NCI-H82 (cell line): ENCODE measurements at regions not wholly inside any gene's neighbourhood (a gene's known extent, or its start where the extent isn't known, plus 50 kb on each side); places are given as distances from the start of the nearest gene placed in this dataset.

Experiments
- DNase-seq: peaks from one replicate; lab custom pipeline; 2025; lab: John Stamatoyannopoulos, UW

DNA sequence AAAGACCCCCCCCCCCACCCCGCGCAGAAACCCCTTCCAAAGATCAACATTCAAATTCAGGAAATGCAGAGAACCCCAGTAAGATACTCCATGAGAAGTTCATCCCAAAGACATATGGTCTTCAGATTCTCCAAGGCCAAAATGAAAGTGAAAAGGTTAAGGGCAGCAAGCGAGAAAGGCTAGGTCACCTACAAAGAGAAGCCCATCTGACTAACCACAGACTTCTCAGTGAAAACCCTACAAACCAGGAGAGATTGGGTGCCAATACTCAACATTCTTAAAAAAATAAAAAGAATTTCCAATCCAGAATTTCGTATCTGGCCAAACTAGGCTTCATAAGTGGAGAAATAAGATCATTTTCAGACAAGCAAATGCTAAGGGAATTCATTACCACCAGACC, 175.2 kb downstream of the RND3 start:
- no peak for DNase-seq

GRCh38 chr2:150309311-150310080, 178.0 kb downstream of the RND3 start:
- no peak for DNase-seq

- no peak for DNase-seq
These were observed 180.2 kb downstream of the RND3 start for GRCh38 chr2:150307258-150307657.

DNA sequence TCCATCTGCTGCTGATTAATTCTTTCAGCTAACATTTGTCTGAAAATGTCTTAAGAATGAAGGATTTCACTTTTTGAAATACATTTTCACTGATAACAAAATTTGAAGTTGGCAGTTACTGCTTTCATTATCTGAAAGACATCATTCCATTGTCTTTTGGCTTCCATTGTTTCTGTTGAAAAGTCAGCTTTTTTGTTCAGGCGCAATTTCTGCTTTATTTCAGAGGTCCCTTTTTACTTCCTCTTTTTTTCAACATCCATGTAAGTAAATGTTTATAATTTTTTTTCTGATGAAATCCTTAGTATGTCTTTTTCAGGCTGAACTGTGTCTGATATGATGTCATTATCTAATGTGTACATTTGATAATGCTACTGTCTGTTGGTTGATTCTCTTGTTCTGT, 184.2 kb downstream of the RND3 start:
- DNase-seq = no peak

DNA sequence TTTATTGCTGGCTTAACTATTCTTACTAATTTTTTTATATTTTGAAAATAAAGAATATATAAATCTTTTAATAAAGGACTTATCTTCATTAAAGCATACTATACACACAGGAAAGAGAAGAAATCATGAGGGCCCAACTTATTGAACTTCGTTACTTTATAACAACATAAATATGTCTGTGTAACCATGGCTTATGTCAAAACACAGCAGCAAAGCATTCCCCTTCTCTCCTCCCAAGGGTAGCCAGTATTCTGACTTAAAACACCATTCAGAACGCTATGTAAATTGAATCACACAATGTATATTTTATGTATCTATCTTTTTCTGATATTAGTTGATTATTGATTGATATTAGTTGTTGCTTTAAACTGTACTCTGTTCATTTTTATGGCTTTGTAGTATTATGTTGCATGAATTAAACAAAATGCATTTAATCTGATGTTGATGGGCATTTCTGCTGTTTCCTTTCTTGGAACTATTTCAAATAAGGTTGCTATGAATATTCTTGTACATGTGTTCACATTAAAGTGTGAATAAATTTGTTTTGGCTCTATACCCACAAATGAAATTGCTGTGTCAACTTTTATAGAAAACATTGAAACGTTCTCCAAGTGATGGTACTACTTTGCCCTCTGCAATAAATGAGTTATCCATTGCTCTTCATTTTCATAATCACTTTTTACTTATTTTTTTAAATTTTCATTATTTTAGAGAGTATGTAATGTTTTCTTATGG, 188.7 kb downstream of the RND3 start:
- no peak for DNase-seq

GRCh38 chr2:150296770-150297546, 190.5 kb downstream of the RND3 start:
- no peak for DNase-seq

DNA sequence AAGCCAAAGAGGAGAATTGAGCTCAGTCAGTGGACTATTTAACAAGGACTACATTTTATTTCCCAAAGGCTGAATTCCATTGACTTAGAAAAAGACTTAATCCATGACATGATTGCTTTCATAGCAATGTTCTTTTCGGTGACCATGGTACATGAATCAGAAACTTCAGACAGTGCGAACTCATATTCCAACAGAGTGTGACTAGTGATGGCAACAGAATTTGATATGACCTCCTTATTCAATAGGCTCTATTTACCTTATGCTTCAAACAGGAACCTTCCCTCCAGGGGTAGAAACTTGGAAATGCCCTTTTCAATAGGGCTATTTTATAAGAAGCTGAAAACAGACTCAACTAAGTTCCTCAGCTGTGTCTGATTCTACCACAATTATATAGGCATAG, 191.9 kb downstream of the RND3 start:
- DNase-seq = no peak

GRCh38 chr2:150293771-150294170, 193.7 kb downstream of the RND3 start:
- DNase-seq = no peak

DNA sequence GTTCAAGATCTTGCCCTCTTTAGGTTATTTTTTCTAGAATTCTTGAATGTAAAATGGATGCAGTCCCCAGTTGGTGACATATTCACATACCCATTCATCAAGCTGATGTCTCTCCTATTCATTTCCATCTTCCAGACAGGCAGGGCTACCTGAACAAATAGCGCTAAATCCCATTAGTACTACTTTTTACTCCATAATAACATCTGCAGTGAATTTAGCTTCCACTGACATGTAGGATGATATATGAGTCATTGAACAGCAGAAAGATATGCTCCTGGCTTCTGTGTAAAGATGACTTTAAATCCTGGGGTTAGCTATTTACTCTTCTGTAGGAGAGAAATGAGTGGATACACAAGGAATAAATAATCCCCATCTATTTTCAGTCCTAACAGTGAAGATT, 194.7 kb downstream of the RND3 start:
- DNase-seq = peak; percentile 32

DNA sequence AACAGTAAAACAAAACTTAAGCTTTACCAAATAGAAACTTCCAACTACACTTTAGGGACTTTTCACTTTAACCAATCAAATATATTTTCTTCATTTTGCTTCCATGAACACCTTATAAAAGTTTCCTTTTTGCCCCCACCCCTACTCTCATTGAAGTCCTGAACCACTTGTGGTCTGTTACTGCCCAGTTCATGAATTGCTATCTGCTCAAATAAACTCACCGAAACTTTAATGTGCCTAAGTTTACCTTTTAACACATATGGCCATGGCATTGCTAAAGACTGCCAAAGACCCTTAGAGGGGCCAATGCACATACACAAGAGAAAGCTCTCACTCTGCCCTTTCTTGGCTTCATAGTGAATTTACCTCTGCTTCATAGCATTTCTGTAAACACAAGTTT, 195.3 kb downstream of the RND3 start:
- DNase-seq = no peak

DNA sequence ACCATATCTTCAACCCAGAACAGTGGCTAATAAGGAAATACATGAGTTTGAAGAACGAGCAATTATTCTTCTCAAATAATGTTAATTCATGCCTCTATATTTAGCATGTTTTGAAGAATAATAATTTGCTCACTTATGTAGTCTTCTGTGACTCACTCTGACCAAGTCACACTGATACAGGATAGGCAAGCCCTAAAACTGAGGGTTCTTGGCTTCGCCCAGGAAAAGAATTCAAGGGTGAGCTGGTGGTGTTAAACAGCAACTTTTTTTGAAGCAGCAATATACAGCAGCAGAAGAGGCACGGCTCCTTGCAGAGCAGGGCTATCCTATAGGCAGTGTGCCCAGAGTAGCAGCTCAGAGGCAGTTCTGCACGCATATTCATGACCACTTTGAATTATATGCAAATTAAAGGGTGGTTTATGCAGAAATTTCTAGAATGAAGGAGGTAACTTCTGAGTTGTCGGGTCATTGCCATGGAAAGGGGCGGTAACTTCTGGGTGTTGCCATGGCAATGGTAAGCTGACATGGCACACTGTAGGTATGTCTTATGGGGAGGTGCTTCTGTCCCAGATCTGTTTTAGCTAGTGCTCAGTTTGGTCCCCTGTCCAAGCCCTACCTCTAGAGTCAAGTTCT, 200.6 kb downstream of the RND3 start:
- no peak for DNase-seq

DNA sequence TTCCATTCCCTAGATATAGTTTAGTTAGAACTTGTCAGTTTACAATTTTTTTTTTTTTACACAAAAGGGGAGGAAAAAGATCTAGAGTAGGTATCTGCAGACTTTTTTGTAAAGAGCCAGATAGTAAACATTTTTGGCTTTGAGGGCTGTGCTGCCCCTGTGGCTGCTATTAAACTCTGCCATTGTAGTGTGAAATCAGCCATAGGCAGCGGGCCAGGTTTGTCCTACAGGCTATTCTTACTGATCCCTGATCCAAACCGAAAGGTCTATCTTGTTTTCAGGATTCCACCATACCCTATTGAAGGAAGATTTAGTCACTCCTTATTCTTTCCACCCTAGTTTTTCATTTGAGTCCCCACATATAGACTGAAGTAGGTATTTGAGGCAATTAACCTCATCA, 203.4 kb downstream of the RND3 start:
- DNase-seq = no peak

DNA sequence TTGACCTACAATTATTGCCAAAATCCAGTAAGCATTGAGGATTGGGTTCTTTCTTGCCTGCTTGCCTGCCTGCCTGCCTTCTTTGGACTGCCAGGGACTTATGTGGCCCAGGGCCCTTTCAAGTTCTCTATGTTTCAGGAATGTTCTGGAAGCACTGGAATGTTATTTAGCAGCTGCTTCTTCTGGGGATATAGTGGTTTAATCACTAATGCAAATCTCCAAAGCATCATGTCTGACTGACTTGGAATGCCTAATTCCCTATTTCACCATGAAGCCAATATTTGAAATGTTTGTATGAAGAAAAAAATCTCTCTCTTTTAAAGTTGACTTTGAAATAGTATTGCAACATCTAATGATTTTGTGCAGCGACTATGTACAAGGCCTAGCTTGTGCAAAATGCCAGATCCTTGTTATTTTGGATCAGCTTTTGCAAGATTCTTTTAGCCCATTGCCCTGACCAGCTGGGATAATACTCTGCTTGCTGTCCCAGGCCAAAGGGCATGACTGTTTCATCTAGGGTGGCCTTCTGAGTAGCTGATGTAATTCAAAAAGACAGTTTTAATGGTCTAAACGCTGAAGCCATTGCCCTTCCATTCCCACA, 204.6 kb downstream of the RND3 start:
- DNase-seq = no peak

- DNase-seq = no peak
These were observed 205.1 kb downstream of the RND3 start for GRCh38 chr2:150282357-150282756.

DNA sequence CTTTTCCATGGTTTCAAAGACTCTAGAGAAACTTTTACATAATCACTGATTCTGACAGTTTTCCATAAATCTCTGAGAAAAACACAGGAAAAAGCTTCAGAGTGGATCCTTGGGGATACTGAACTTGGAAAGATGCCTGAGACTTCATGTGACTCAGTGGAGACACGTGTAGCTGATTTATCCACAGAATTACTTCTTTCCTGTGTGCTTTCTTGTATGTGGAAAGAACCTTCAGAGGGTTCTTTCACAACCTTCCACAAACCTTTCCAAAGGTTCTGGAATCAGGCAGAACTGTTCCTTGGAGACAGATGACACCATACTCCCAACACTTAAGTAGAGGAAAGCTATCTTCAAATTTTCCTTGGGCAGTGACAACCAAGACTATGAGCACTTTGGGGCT, 207.2 kb downstream of the RND3 start:
- no peak for DNase-seq

- no peak for DNase-seq
These were observed 207.8 kb downstream of the RND3 start for GRCh38 chr2:150279686-150280085.

- DNase-seq = no peak
These were observed 210.7 kb downstream of the RND3 start for GRCh38 chr2:150276737-150277136.

- no peak for DNase-seq
These were observed 213.4 kb downstream of the RND3 start for GRCh38 chr2:150274108-150274507.

GRCh38 chr2:150271952-150272802, 215.3 kb downstream of the RND3 start:
- no peak for DNase-seq

- DNase-seq = peak; percentile 10
These were observed 219.6 kb downstream of the RND3 start for GRCh38 chr2:150267651-150268415.
